ENCODE measurements at regions not wholly inside any gene's neighbourhood (a gene's known extent, or its start where the extent isn't known, plus 50 kb on each side); places are given as distances from the start of the nearest gene placed in this dataset.

GRCh38 chr1:224850446-224850845 lies 79.0 kb upstream of the DNAH14 start:
- no peak for TF ChIP-seq POLR2A (IDR thresholded peaks at IDR 0.05)
- no peak for TF ChIP-seq CTCF (IDR thresholded peaks at IDR 0.05)
- TF ChIP-seq EP300 (IDR thresholded peaks at IDR 0.05): no peak
- TF ChIP-seq POLR2AphosphoS5 (IDR thresholded peaks at IDR 0.05): no peak

Data from upper lobe of left lung (tissue), 4 donors.